Upper lobe of left lung (tissue), 4 donors: ENCODE measurements at regions not wholly inside any gene's neighbourhood (a gene's known extent, or its start where the extent isn't known, plus 50 kb on each side); places are given as distances from the start of the nearest gene placed in this dataset.

Experiments
- CTCF ChIP-seq, 6 experiments: fragments of 450-650 bp in 4 of 6; fragments of 200-600 bp in 2 of 6; sonication (generic) in 2 of 6; IDR thresholded peaks; one replicate each; pipeline ENCODE4 v1.5.1; 2016 to 2019; ENCODE audit warnings: antibody characterized with exemption in 6 of 6
- EP300 ChIP-seq, 4 donors: sonication (generic); formaldehyde crosslinking; IDR thresholded peaks; one replicate each; pipeline ENCODE4 v1.5.1; 2017; ENCODE audit warnings: antibody characterized with exemption in 4 of 4, control low read depth in 2 of 4
- POLR2A ChIP-seq, 4 donors: fragments of 450-650 bp; IDR thresholded peaks; one replicate each; pipeline ENCODE4 v1.5.1; 2016 to 2017; ENCODE audit warnings: antibody characterized with exemption in 4 of 4, mild to moderate bottlenecking in 2 of 4
- POLR2AphosphoS5 ChIP-seq, 2 donors: sonication (generic); formaldehyde crosslinking; IDR thresholded peaks; one replicate each; pipeline ENCODE4 v1.5.1; 2017; ENCODE audit warnings: antibody characterized with exemption in 2 of 2

- TF ChIP-seq POLR2A (IDR thresholded peaks at IDR 0.05) (no peak), CTCF (IDR thresholded peaks at IDR 0.05) (no peak), EP300 (IDR thresholded peaks at IDR 0.05) (no peak), POLR2AphosphoS5 (IDR thresholded peaks at IDR 0.05) (no peak)
These were observed 96.5 kb upstream of the NAMPT start for GRCh38 chr7:106381252-106381651.
